ENCODE measurements at regions not wholly inside any gene's neighbourhood (a gene's known extent, or its start where the extent isn't known, plus 50 kb on each side); places are given as distances from the start of the nearest gene placed in this dataset.

DNA sequence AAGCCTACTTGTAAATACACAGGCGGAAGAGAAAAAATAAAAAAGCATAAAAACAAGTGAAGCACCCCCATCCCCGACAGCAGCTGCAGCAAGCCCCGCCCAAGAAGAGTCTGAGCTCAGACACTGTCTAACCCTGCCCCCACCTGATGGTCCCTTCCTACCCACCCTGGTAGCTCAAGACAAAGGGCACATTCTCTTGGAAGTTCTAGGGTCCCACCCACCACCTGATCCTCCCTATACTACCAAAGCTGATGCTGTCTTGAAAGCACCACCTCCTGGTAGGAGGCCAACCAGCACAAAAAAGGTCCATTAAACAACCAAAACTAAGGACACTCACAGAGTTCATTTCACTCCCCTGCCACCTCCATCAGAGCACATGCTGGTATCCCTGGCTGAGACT lies 308.2 kb downstream of the KLHL13 start:
- no peak overlapping the region for H3K27ac ChIP-seq
- TF ChIP-seq, protein P1, sequence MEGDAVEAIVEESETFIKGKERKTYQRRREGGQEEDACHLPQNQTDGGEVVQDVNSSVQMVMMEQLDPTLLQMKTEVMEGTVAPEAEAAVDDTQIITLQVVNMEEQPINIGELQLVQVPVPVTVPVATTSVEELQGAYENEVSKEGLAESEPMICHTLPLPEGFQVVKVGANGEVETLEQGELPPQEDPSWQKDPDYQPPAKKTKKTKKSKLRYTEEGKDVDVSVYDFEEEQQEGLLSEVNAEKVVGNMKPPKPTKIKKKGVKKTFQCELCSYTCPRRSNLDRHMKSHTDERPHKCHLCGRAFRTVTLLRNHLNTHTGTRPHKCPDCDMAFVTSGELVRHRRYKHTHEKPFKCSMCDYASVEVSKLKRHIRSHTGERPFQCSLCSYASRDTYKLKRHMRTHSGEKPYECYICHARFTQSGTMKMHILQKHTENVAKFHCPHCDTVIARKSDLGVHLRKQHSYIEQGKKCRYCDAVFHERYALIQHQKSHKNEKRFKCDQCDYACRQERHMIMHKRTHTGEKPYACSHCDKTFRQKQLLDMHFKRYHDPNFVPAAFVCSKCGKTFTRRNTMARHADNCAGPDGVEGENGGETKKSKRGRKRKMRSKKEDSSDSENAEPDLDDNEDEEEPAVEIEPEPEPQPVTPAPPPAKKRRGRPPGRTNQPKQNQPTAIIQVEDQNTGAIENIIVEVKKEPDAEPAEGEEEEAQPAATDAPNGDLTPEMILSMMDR (IDR thresholded peaks at IDR 0.05) = no peak
- no peak for DNase-seq
- H3K36me3 ChIP-seq = no peaks in the 10 kb centered on the region
- no peaks in the 10 kb centered on the region for H3K4me1 ChIP-seq
- H3K27me3 ChIP-seq = no peaks in the 10 kb centered on the region
- H3K4me3 ChIP-seq = no peak overlapping the region
- no peak for ATAC-seq
- no peaks in the 10 kb centered on the region for H3K9me3 ChIP-seq
- intact Hi-C loops (cut with DNase I) = no loop called here

DNA sequence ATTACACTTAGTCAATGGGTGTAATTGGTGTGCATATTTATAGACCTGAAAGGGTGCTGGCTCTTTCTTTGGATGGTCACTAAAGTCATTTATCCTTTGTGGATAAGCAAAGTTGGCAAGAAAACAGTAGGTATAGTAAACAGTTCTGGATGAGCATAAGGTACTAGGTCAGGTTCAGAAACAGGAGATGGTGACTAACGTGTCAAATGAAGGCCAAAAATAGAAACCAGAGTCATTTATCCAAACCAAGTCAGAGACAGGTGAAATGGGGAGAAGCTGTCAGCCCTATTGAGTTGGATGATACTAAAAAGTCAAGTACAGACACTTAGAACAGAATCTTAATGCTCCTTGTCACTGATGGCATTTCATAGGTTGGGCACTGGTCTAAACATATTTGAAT lies 313.1 kb downstream of the KLHL13 start:
- intact Hi-C loops (cut with DNase I) = no loop called here
- no peaks in the 10 kb centered on the region for H3K9me3 ChIP-seq
- no peak overlapping the region for H3K27ac ChIP-seq
- no peaks in the 10 kb centered on the region for H3K27me3 ChIP-seq
- H3K4me1 ChIP-seq = no peaks in the 10 kb centered on the region
- TF ChIP-seq, protein P1 (IDR thresholded peaks at IDR 0.05) = no peak
- ATAC-seq (no peak), DNase-seq (no peak)
- no peak overlapping the region for H3K4me3 ChIP-seq
- no peaks in the 10 kb centered on the region for H3K36me3 ChIP-seq

DNA sequence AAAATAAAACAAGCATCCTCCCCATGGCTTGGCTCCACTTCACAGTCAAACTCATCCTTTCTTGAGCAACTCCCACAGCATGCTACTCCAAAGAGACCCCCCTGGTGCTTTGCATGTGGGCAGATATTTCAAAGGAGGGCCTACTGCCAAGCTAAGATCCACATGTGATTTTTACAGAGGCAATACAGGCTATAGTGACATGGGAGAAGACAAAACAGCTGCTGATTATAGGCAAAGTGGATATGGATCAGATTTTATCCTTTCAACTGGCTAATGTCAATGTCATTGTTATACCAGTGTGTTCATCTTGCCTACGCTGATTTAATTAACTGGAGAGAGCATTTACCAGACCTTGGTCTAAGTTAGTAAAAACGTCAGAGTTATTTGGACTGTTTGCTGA lies 328.3 kb downstream of the KLHL13 start:
- Histone ChIP-seq H3K4me1 (no peaks in the 10 kb centered on the region), H3K27ac (no peak overlapping the region), H3K9me3 (no peaks in the 10 kb centered on the region), H3K4me3 (no peak overlapping the region), H3K36me3 (no peaks in the 10 kb centered on the region), H3K27me3 (no peaks in the 10 kb centered on the region)
- intact Hi-C loops (cut with DNase I) = no loop called here
- DNase-seq (no peak), ATAC-seq (no peak)
- TF ChIP-seq, protein P1 (IDR thresholded peaks at IDR 0.05) = no peak

DNA sequence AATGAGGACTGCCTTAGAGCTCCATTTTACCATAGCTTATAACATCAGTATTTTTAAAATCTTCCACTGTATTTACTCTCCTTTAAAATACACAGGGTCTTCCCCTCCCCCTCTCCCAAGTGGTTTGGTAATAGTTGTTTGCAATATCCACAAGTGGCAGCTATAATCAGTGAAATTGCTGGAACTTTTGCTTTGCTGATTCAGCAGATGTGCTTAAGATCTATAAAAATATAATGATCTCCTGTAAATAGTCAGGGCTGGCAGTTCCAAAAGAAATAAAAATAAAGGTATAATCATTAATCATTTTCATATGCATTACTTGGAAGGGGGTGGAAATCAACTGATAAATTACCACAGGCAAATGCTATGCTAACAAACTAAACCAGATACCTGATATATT lies 345.2 kb downstream of the KLHL13 start:
- no peak for DNase-seq
- Histone ChIP-seq H3K36me3 (no peaks in the 10 kb centered on the region), H3K9me3 (no peaks in the 10 kb centered on the region), H3K27me3 (no peaks in the 10 kb centered on the region), H3K4me3 (no peak overlapping the region), H3K4me1 (no peaks in the 10 kb centered on the region), H3K27ac (no peak overlapping the region)
- intact Hi-C loops (cut with DNase I) = no loop called here
- ATAC-seq = no peak
- TF ChIP-seq, protein P1 (IDR thresholded peaks at IDR 0.05) = no peak

DNA sequence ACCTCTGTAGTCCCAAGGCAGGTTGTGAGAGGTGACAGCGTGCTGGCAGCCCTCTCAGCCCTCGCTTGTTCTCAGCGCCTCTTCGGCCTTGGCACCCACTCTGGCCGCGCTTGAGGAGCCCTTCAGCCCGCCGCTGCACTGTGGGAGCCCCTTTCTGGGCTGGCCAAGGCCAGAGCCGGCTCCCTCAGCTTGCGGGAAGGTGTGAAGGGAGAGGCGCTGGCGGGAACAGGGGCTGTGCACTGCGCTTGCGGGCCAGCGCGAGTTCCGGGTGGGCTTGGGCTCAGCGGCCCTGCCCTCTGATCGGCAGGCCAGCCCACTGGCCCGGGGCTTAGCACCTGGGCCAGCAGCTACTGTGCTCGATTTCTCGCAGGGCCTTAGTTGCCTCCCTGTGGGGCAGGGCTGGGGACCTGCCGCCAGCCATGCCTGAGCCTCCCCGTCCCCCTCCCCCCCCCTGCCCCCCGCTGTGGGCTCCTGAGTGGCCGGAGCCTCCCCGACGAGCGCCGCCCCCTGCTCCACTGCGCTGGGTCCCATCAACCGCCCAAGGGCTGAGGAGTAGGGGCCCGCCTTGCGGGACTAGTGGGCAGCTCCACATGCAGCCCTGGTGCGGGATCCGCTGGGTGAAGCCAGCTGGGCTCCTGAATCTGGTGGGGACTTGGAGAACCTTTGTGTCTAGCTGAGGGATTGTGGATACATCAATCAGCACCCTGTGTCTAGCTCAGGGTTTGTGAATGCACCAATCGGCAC lies 347.6 kb downstream of the KLHL13 start:
- no peaks in the 10 kb centered on the region for H3K27me3 ChIP-seq
- ATAC-seq (no peak), DNase-seq (no peak)
- no peaks in the 10 kb centered on the region for H3K36me3 ChIP-seq
- H3K27ac ChIP-seq = no peak overlapping the region
- no peaks in the 10 kb centered on the region for H3K4me1 ChIP-seq
- no peaks in the 10 kb centered on the region for H3K9me3 ChIP-seq
- TF ChIP-seq, protein P1 (IDR thresholded peaks at IDR 0.05) = no peak
- intact Hi-C loops (cut with DNase I) = no loop called here
- H3K4me3 ChIP-seq = no peak overlapping the region

DNA sequence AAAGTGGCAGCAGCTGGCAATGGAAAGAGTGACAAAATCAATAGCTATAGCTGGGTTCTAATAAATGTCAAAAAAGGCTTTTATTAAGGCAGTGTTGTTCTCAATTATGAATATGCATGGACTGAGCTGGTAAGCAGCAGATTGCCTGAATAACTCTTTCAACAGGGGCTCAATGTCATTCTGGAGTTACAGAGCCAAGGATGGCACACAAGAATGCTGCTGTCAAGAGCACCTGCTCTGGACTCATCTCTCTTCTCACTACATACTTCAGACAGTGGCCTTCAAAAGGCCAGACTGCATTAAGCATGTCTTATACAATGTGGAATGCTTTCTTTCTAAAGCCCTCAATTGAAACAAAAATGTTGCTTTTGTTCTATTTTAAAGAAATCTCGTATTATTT lies 351.4 kb downstream of the KLHL13 start:
- H3K27ac ChIP-seq = no peak overlapping the region
- DNase-seq (no peak), ATAC-seq (no peak)
- H3K4me1 ChIP-seq = no peaks in the 10 kb centered on the region
- no peaks in the 10 kb centered on the region for H3K27me3 ChIP-seq
- intact Hi-C loops (cut with DNase I) = no loop called here
- H3K4me3 ChIP-seq = no peak overlapping the region
- no peaks in the 10 kb centered on the region for H3K9me3 ChIP-seq
- no peaks in the 10 kb centered on the region for H3K36me3 ChIP-seq
- TF ChIP-seq, protein P1 (IDR thresholded peaks at IDR 0.05) = no peak
